ENCODE measurements at regions not wholly inside any gene's neighbourhood (a gene's known extent, or its start where the extent isn't known, plus 50 kb on each side); places are given as distances from the start of the nearest gene placed in this dataset.

DNA sequence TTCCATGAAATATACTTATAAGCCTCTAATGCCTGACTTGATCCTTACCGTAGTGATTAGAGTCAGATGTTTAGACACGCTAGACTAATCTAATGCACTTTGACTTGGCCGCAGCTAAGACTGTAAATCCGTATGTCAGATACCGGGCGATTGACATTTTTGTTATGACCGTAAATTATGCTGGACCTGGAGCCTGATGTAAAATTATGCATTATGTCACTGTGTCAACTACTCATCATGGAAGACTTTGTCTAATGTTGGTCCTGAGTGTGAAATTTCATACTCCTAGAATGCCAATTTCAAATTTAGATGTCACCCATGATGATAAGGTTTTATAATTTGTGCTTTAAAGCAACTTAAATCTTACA is 123.6 kb upstream of the LIMCH1 start:
- Histone ChIP-seq H3K9ac (ENCODE audit: low read length) (no peak overlapping the region), H2AFZ (ENCODE audit: low read length) (no peak overlapping the region), H3K4me2 (ENCODE audit: low read depth, low read length, poor library complexity, severe bottlenecking) (no peak overlapping the region), H3K9me3 (ENCODE audit: low read length) (no peaks in the 10 kb centered on the region), H3K4me1 (ENCODE audit: low read length) (no peaks in the 10 kb centered on the region), H3K27ac (ENCODE audit: low read length) (no peak overlapping the region), H3K9me2 (replicated peaks; ENCODE audit: insufficient read depth, low read length) (no peaks in the 10 kb centered on the region), H3K4me3 (ENCODE audit: low read length) (no peak overlapping the region), H3K27me3 (ENCODE audit: low read length) (no peaks in the 10 kb centered on the region), H3K79me2 (ENCODE audit: low read length) (no peaks in the 10 kb centered on the region), H4K20me1 (ENCODE audit: insufficient read depth, low read depth, low read length) (no peaks in the 10 kb centered on the region), H3K36me3 (ENCODE audit: insufficient read depth, low read length) (no peaks in the 10 kb centered on the region)
- no peak for DNase-seq

DNA sequence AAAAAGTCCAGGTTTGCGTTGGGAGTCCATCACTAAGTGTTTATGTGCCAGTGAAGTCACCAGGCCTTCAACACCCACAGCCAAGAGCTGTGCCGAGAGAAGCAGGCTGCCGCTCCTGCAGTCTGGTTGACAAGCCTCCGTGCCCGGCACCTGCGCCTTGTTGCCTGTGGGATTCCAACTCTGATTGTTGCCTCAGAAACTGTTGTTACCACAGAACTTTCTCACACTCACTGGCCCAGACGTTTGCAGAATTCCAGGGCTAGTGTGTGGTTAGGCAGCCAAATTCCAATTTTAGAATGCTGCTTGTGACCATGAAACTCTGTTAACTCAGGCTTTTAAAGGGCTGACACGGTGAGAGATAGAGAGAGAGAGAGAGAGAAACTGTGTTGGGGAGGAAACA is 119.5 kb upstream of the LIMCH1 start:
- no peak overlapping the region for H3K9ac ChIP-seq (ENCODE audit: low read length)
- no peak overlapping the region for H3K4me2 ChIP-seq (ENCODE audit: low read depth, low read length, poor library complexity, severe bottlenecking)
- no peak overlapping the region for H3K27ac ChIP-seq (ENCODE audit: low read length)
- H3K4me3 ChIP-seq (ENCODE audit: low read length) = no peak overlapping the region
- no peaks in the 10 kb centered on the region for H3K36me3 ChIP-seq (ENCODE audit: insufficient read depth, low read length)
- H3K9me2 ChIP-seq (replicated peaks; ENCODE audit: insufficient read depth, low read length) = no peaks in the 10 kb centered on the region
- H3K9me3 ChIP-seq (ENCODE audit: low read length) = no peaks in the 10 kb centered on the region
- H2AFZ ChIP-seq (ENCODE audit: low read length) = no peak overlapping the region
- no peaks in the 10 kb centered on the region for H3K27me3 ChIP-seq (ENCODE audit: low read length)
- H3K4me1 ChIP-seq (ENCODE audit: low read length) = no peaks in the 10 kb centered on the region
- no peak for DNase-seq
- no peaks in the 10 kb centered on the region for H4K20me1 ChIP-seq (ENCODE audit: insufficient read depth, low read depth, low read length)
- H3K79me2 ChIP-seq (ENCODE audit: low read length) = no peaks in the 10 kb centered on the region

DNA sequence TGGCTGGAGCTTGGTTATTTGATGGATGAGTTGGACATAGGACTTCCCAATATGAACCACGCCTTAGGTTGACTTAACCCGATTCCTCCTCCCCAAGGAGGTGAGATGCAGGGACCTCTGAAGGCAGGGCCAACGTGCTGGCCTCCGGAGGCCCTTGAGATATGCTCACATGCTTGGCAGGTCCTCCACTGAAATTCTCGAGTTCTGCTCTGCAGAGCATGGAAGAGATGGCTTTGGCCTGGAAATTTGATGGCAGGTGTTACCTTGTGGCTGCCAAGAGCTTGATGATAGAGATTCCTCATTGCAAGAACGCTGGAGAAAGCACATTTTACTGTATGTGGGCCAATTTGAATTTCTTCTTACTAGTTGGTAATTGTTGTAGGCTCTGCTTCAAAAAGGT is 117.4 kb upstream of the LIMCH1 start:
- no peak overlapping the region for H3K4me3 ChIP-seq (ENCODE audit: low read length)
- H3K27ac ChIP-seq (ENCODE audit: low read length) = no peak overlapping the region
- H3K4me1 ChIP-seq (ENCODE audit: low read length) = no peaks in the 10 kb centered on the region
- no peak overlapping the region for H3K4me2 ChIP-seq (ENCODE audit: low read depth, low read length, poor library complexity, severe bottlenecking)
- no peaks in the 10 kb centered on the region for H4K20me1 ChIP-seq (ENCODE audit: insufficient read depth, low read depth, low read length)
- no peaks in the 10 kb centered on the region for H3K9me2 ChIP-seq (replicated peaks; ENCODE audit: insufficient read depth, low read length)
- H3K9ac ChIP-seq (ENCODE audit: low read length) = no peak overlapping the region
- H3K36me3 ChIP-seq (ENCODE audit: insufficient read depth, low read length) = no peaks in the 10 kb centered on the region
- H2AFZ ChIP-seq (ENCODE audit: low read length) = no peak overlapping the region
- no peaks in the 10 kb centered on the region for H3K27me3 ChIP-seq (ENCODE audit: low read length)
- no peaks in the 10 kb centered on the region for H3K79me2 ChIP-seq (ENCODE audit: low read length)
- no peak for DNase-seq
- no peaks in the 10 kb centered on the region for H3K9me3 ChIP-seq (ENCODE audit: low read length)

DNA sequence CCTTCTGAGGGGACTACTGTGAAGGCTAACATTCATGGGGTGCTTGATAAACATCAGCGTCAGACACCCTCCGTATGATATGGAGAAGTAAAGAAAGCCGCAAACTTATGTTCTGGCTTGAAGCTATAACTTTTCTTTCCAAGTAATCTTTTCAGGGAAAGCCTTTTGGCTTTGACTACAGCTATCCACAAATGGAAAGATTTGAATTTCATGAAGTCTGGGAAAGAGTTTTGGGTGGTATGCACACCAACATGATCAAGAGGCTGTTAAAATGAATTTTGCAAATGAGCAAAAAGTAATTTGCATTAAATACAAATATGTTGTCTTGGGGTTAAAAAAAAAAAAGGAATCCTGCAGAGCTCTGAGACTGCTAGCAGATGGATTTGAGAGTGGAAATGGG is 114.8 kb upstream of the LIMCH1 start:
- H3K79me2 ChIP-seq (ENCODE audit: low read length) = no peaks in the 10 kb centered on the region

DNA sequence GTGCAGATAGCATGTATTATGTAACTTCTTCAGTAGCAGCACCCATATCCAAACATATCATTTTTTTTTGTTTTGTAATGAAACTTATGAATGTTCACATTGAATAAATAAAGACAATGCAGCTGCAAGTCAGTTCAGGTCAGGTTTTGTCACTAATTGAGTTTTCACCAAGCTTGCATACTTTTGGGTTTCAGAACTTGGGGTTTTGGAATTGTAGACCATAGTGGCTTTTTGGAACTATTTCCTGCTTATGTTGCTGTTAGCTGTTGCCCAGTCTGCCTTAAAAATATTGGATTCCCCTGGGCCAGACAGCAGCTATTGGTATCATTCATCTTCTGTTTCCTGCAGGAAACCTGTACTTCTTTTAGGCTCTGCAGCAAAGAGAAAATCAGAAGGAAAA is 113.4 kb upstream of the LIMCH1 start:
- Histone ChIP-seq H3K9ac (ENCODE audit: low read length) (no peak overlapping the region), H3K36me3 (ENCODE audit: insufficient read depth, low read length) (no peaks in the 10 kb centered on the region), H3K4me1 (ENCODE audit: low read length) (no peaks in the 10 kb centered on the region), H3K79me2 (ENCODE audit: low read length) (no peaks in the 10 kb centered on the region), H3K4me3 (ENCODE audit: low read length) (no peak overlapping the region), H2AFZ (ENCODE audit: low read length) (no peak overlapping the region), H3K27ac (ENCODE audit: low read length) (no peak overlapping the region), H3K9me3 (ENCODE audit: low read length) (no peaks in the 10 kb centered on the region), H3K4me2 (ENCODE audit: low read depth, low read length, poor library complexity, severe bottlenecking) (no peak overlapping the region), H4K20me1 (ENCODE audit: insufficient read depth, low read depth, low read length) (no peaks in the 10 kb centered on the region), H3K27me3 (ENCODE audit: low read length) (no peaks in the 10 kb centered on the region), H3K9me2 (replicated peaks; ENCODE audit: insufficient read depth, low read length) (no peaks in the 10 kb centered on the region)
- DNase-seq = no peak

More for the DNA sequence above, 114.8 kb upstream of the LIMCH1 start:
- no peak overlapping the region for H3K9ac ChIP-seq (ENCODE audit: low read length)
- no peak for DNase-seq
- no peak overlapping the region for H3K4me2 ChIP-seq (ENCODE audit: low read depth, low read length, poor library complexity, severe bottlenecking)
- H3K36me3 ChIP-seq (ENCODE audit: insufficient read depth, low read length) = no peaks in the 10 kb centered on the region
- no peaks in the 10 kb centered on the region for H3K27me3 ChIP-seq (ENCODE audit: low read length)
- H3K27ac ChIP-seq (ENCODE audit: low read length) = no peak overlapping the region
- no peaks in the 10 kb centered on the region for H4K20me1 ChIP-seq (ENCODE audit: insufficient read depth, low read depth, low read length)
- H2AFZ ChIP-seq (ENCODE audit: low read length) = no peak overlapping the region
- no peaks in the 10 kb centered on the region for H3K9me3 ChIP-seq (ENCODE audit: low read length)
- no peak overlapping the region for H3K4me3 ChIP-seq (ENCODE audit: low read length)
- H3K4me1 ChIP-seq (ENCODE audit: low read length) = no peaks in the 10 kb centered on the region
- no peaks in the 10 kb centered on the region for H3K9me2 ChIP-seq (replicated peaks; ENCODE audit: insufficient read depth, low read length)

DNA sequence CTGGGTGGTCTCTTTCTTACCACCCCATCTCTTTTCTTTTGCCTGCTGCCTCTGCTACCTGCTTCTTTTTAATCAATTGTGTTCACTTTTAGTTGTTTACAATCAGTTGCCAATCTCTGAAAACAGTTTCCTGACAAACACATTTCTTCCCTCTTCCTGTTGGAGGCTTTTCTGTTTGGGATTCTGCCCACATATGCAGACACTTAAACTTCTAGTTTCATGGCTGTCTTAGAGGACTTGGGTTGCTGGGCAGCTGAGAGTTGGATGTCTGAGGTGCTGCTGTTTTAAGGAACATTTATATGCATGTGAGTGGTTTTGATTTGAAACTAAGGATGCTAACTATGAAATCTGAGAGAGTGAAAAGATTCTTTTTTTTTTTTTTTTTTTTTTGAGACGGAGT is 112.3 kb upstream of the LIMCH1 start:
- Histone ChIP-seq H3K27me3 (ENCODE audit: low read length) (no peaks in the 10 kb centered on the region), H3K9me2 (replicated peaks; ENCODE audit: insufficient read depth, low read length) (no peaks in the 10 kb centered on the region), H3K9ac (ENCODE audit: low read length) (no peak overlapping the region), H3K4me1 (ENCODE audit: low read length) (no peaks in the 10 kb centered on the region), H3K79me2 (ENCODE audit: low read length) (no peaks in the 10 kb centered on the region), H3K9me3 (ENCODE audit: low read length) (no peaks in the 10 kb centered on the region), H3K4me2 (ENCODE audit: low read depth, low read length, poor library complexity, severe bottlenecking) (no peak overlapping the region), H3K36me3 (ENCODE audit: insufficient read depth, low read length) (no peaks in the 10 kb centered on the region), H2AFZ (ENCODE audit: low read length) (no peak overlapping the region), H3K4me3 (ENCODE audit: low read length) (no peak overlapping the region), H3K27ac (ENCODE audit: low read length) (no peak overlapping the region), H4K20me1 (ENCODE audit: insufficient read depth, low read depth, low read length) (no peaks in the 10 kb centered on the region)
- DNase-seq = no peak

GRCh38 chr4:41426539-41426938 is 111.4 kb upstream of the LIMCH1 start:
- H3K27me3 ChIP-seq (ENCODE audit: low read length) = no peaks in the 10 kb centered on the region
- no peaks in the 10 kb centered on the region for H4K20me1 ChIP-seq (ENCODE audit: insufficient read depth, low read depth, low read length)
- H3K9me3 ChIP-seq (ENCODE audit: low read length) = no peaks in the 10 kb centered on the region
- no peaks in the 10 kb centered on the region for H3K36me3 ChIP-seq (ENCODE audit: insufficient read depth, low read length)
- no peak for DNase-seq
- no peak overlapping the region for H3K4me2 ChIP-seq (ENCODE audit: low read depth, low read length, poor library complexity, severe bottlenecking)
- H3K9me2 ChIP-seq (replicated peaks; ENCODE audit: insufficient read depth, low read length) = no peaks in the 10 kb centered on the region
- no peak overlapping the region for H2AFZ ChIP-seq (ENCODE audit: low read length)
- H3K4me1 ChIP-seq (ENCODE audit: low read length) = no peaks in the 10 kb centered on the region
- no peak overlapping the region for H3K4me3 ChIP-seq (ENCODE audit: low read length)
- no peak overlapping the region for H3K9ac ChIP-seq (ENCODE audit: low read length)
- no peak overlapping the region for H3K27ac ChIP-seq (ENCODE audit: low read length)
- no peaks in the 10 kb centered on the region for H3K79me2 ChIP-seq (ENCODE audit: low read length)

DNA sequence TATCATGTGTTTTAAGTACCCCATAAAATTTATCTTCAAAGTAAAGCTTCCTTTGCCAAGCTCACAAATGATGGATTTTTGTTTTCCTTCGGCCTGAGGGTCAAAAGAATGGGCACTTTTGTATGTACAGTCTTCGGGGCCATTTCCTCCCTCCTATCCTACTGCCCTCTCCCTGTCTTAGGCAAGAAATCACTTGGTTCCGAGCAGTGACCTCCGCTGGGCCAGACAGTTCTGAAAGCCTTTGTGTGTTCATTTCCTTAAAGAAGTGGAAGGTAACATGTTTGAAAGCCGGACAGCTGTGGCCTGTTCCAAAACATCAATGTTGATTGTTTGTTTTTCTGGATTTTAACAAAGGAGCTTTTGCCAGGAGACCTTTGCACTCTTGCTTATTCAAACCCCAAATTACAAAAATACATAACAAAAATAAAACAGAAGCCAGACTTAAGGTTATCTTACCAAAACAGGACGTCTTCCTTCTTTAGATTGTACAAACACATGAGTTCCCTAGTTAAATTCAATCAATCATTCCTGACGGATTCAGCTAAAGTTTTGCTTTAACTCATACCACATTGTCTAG is 110.6 kb upstream of the LIMCH1 start:
- Histone ChIP-seq H3K4me2 (ENCODE audit: low read depth, low read length, poor library complexity, severe bottlenecking) (no peak overlapping the region), H3K27ac (ENCODE audit: low read length) (no peak overlapping the region), H3K4me3 (ENCODE audit: low read length) (no peak overlapping the region), H3K4me1 (ENCODE audit: low read length) (no peaks in the 10 kb centered on the region), H3K79me2 (ENCODE audit: low read length) (no peaks in the 10 kb centered on the region), H3K9ac (ENCODE audit: low read length) (no peak overlapping the region), H3K27me3 (ENCODE audit: low read length) (no peaks in the 10 kb centered on the region), H3K9me3 (ENCODE audit: low read length) (no peaks in the 10 kb centered on the region), H2AFZ (ENCODE audit: low read length) (no peak overlapping the region), H3K9me2 (replicated peaks; ENCODE audit: insufficient read depth, low read length) (no peaks in the 10 kb centered on the region), H4K20me1 (ENCODE audit: insufficient read depth, low read depth, low read length) (no peaks in the 10 kb centered on the region), H3K36me3 (ENCODE audit: insufficient read depth, low read length) (no peaks in the 10 kb centered on the region)
- DNase-seq = no peak
